ENCODE measurements at regions not wholly inside any gene's neighbourhood (a gene's known extent, or its start where the extent isn't known, plus 50 kb on each side); places are given as distances from the start of the nearest gene placed in this dataset.
A peak's percentile ranks its signal among the peaks of the same experiment; 100 is the strongest.
"Not testable (repeated sequence)": the region's sequence is repeated elsewhere in the genome, so short reads cannot be mapped to it uniquely, and the experiment has no call there.

DNA sequence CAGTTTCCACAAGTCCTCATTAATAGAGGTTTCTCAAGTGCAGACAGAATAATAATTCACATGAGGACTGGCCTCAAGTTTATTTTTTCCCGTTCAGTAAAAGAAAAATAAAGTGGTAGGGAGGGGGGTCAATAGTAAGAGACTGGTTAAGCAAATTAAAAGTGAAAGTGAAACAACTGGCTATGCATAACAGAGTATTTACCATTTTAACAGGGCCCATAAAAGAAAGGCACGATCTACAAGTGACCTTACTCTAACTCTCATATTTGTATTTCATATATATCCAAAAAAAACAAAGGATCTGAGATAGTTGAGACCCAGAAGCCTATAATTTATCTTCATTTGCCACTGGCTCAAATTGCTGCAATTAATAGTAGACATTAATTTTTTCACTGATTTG lies 686.3 kb downstream of the NTRK3 start:
- in situ Hi-C loops (cut with HindIII; ENCODE audit: low pct_unique_long_range_greater_than_20kb, low sequenced_read_pairs) = no loop called here
- no peak for DNase-seq (ENCODE audit: low read depth in 1 of 2, low spot score in 1 of 2)
- TF ChIP-seq JUND (IDR thresholded peaks at IDR 0.05; ENCODE audit: low read depth) = no peak

DNA sequence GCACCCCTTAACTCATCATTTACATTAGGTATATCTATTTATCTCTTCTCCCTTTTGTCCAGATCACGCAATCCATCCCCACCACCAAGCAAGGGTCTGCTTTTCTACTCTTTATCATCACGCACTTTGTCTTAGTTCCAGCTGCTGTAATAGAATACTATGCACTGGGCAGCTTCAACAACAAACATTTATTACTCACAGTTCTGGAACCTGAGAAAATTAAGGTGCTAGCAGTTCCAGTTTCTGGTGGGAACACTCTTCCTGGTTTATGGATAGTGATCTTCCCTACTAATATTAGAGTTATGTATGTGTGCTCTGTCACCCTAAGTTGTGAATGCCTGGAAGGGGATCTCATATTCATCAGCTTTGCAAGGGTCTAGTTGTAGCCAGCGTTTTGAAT lies 687.0 kb downstream of the NTRK3 start:
- DNase-seq (ENCODE audit: low read depth in 1 of 2, low spot score in 1 of 2) = no peak
- in situ Hi-C loops (cut with HindIII; ENCODE audit: low pct_unique_long_range_greater_than_20kb, low sequenced_read_pairs) = no loop called here
- no peak for TF ChIP-seq JUND (IDR thresholded peaks at IDR 0.05; ENCODE audit: low read depth)

DNA sequence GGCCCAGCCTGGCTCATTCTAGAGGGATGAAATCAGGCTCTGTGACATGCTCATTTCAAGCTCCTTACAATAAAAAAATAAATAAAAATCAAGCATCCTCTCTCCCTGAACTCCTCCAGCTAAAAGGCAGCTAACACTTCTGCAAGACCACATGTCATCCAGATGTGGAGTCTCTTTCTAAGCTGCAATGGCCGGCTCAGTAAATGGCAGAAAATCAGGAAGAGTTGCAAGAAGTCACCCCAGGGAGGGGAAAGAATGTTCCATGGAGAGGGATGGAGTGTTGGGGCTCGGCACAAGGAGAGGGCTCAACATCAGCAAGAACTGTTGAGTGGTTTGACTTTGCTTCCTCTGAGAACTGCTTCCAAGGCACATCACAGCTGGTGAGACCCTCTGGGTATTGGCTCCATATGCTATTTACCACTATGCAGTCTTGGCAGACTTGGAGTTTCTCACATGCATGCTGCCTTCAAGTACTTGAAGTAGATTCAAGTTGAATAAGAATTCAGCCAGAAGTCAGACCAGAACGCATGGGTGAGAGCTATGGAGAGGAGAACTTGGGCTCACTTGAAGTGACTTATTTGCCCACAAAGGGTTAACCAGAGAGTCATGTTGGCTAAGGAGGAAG lies 689.0 kb downstream of the NTRK3 start:
- TF ChIP-seq JUND (IDR thresholded peaks at IDR 0.05; ENCODE audit: low read depth) = no peak
- DNase-seq (ENCODE audit: low read depth in 1 of 2, low spot score in 1 of 2) = no peak
- in situ Hi-C loops (cut with HindIII; ENCODE audit: low pct_unique_long_range_greater_than_20kb, low sequenced_read_pairs) = no loop called here

DNA sequence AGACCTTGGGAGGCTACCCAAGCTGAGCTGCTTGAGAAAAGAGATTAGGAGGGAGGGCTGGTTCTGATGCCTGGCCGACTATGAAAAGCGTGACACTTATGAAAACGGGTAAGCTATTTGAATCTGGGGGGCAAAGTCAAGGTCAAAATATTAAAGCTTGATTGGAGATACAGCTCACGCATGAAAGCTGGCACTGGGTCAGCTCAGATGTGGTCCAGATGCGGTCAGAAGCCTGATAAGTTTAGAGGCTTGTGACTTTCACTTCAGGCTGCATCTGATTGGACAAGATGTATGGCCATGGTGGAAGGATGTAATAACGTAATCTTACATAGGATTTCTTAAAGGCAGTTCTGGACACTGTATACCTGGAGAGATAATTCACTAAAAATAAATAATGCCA lies 690.3 kb downstream of the NTRK3 start:
- TF ChIP-seq JUND (IDR thresholded peaks at IDR 0.05; ENCODE audit: low read depth) = no peak
- in situ Hi-C loops (cut with HindIII; ENCODE audit: low pct_unique_long_range_greater_than_20kb, low sequenced_read_pairs) = no loop called here
- no peak for DNase-seq (ENCODE audit: low read depth in 1 of 2, low spot score in 1 of 2)

DNA sequence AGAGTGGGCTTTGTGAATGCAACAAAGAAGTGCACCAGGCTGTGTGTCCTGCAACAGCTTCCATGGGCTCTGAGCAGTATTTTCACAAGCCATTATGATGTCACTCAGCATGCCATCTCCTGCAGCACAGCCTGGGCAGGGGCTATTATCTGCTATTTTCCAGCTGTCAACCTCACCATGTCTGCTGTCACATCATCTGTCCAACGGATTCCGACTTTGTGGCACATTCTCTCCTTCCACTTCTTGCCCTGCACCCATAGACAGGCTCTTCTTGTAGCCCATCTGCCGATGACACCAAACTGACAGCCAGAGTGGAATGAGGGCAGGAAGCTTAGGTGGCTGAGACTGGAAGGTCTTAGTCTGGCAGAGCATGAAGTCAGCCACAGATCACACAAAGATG lies 691.9 kb downstream of the NTRK3 start:
- in situ Hi-C loops (cut with HindIII; ENCODE audit: low pct_unique_long_range_greater_than_20kb, low sequenced_read_pairs) = no loop called here
- no peak for DNase-seq (ENCODE audit: low read depth in 1 of 2, low spot score in 1 of 2)
- no peak for TF ChIP-seq JUND (IDR thresholded peaks at IDR 0.05; ENCODE audit: low read depth)

DNA sequence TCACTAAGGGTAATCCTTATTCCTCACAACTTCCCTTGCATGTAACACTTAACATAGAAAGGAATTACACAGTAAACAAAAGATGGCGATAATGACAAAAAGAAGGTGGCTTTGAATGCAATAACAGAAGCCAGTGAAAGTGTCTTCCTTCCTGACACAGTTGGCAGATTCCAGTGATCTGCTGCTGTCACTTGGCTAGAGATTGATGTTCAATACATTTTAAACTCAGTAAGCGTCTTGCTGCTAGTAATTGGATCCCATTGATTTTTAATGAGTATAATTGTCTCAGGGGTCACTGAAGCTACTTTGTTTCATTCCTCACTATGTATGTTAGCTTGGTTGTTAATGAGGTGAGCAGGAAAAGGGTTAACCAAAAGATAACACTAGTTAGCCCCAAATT lies 692.7 kb downstream of the NTRK3 start:
- in situ Hi-C loops (cut with HindIII; ENCODE audit: low pct_unique_long_range_greater_than_20kb, low sequenced_read_pairs) = no loop called here
- no peak for DNase-seq (ENCODE audit: low read depth in 1 of 2, low spot score in 1 of 2)

DNA sequence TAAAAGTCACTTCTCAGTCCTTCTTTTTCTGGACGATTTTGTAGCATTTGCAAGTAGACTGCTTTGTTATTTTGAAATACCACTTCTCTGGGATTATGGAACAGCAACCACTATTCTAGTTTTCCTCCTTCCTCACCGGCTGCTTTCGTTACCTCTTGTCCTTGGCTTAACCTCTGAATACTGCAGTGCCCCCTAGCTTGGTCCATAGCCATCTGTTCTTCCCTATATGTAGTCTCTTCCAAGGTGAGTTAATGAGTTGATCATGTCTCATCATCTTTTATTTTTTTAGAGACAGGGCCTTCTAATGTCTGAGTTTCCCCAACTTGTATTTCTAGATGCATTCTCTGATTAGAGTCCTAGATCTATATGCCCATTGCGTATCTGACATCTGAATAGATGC lies 694.3 kb downstream of the NTRK3 start:
- TF ChIP-seq JUND (IDR thresholded peaks at IDR 0.05; ENCODE audit: low read depth) = no peak
- DNase-seq (ENCODE audit: low read depth in 1 of 2, low spot score in 1 of 2) = no peak
- in situ Hi-C loops (cut with HindIII; ENCODE audit: low pct_unique_long_range_greater_than_20kb, low sequenced_read_pairs) = no loop called here

More for the DNA sequence above, 692.7 kb downstream of the NTRK3 start:
- no peak for TF ChIP-seq JUND (IDR thresholded peaks at IDR 0.05; ENCODE audit: low read depth)

DNA sequence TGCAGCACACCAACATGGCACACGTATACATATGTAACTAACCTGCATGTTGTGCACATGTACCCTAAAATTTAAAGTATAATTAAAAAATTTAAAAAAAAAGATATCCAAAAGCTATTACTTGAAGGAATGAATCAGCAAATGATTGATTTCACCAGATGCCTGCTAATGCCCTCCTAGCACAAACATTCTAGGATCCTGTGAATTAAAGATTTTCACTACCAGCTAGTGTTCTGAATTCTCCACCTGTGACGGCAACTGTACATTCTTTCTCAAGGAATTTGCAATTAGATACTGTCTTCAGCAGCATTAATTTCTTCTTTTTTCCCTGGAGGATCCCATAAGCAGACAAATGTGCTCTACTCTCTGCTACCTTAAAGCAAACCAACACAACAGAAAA lies 694.9 kb downstream of the NTRK3 start:
- DNase-seq (ENCODE audit: low read depth in 1 of 2, low spot score in 1 of 2) = no peak
- in situ Hi-C loops (cut with HindIII; ENCODE audit: low pct_unique_long_range_greater_than_20kb, low sequenced_read_pairs) = no loop called here
- no peak for TF ChIP-seq JUND (IDR thresholded peaks at IDR 0.05; ENCODE audit: low read depth)

DNA sequence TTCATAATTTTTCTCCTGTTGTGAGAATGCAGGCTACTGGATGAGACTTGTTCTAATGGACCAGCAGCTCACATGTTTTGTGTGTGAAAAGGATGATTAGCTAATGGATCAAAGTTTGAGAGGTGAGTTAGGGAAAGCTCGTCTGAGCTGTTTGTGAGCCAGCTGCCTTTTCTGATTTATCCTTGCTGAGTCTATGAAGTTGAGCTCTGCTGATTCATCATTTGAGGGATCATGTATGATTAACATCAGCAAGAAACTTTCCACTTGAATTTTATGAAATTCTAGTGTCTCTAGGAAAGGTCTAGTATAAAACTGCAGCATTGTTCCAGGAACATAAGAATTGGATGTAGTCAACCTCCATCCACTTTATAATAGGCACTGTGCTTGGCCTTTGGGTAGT lies 698.7 kb downstream of the NTRK3 start:
- in situ Hi-C loops (cut with HindIII; ENCODE audit: low pct_unique_long_range_greater_than_20kb, low sequenced_read_pairs) = no loop called here
- DNase-seq (ENCODE audit: low read depth in 1 of 2, low spot score in 1 of 2) = no peak
- no peak for TF ChIP-seq JUND (IDR thresholded peaks at IDR 0.05; ENCODE audit: low read depth)

DNA sequence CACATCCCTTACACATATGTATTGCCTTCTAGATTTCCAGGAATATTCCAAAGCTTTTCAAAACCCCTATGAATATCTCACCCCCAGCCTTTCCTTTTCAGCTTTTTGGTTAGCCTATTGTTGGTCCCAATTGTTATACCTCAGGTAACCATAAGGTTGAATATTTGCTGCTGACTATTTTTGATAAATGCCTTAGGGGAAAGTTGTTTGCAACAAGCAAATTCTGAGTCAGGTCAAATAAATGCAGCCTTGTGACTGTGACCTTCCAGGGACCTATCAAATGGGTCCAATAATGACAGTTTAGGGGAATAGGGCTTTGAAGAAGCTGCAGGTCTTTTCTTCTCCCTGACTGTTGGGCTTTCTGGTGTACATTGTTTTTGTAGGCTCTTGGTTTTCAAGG lies 699.7 kb downstream of the NTRK3 start:
- no peak for TF ChIP-seq JUND (IDR thresholded peaks at IDR 0.05; ENCODE audit: low read depth)
- no peak for DNase-seq (ENCODE audit: low read depth in 1 of 2, low spot score in 1 of 2)
- in situ Hi-C loops (cut with HindIII; ENCODE audit: low pct_unique_long_range_greater_than_20kb, low sequenced_read_pairs) = no loop called here

DNA sequence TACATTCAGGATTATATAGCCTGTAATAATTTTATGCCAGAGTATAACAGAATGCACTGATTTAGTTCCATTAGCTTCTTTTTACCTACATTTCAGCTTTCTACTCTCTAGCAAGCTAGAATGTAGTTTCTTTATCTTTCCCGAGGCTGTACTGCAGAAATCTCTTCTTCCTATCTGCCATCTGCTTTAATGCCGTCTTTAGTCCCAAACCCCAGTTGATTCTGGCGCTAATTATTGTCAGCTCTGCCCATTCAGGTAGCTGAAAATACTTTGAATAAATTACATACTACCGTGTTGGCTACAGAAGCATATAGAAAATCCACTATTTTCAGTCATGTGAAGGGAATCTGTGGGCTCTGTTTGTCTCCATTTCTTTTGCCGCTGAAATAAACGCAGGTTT lies 706.7 kb downstream of the NTRK3 start:
- TF ChIP-seq JUND (IDR thresholded peaks at IDR 0.05; ENCODE audit: low read depth) = no peak
- in situ Hi-C loops (cut with HindIII; ENCODE audit: low pct_unique_long_range_greater_than_20kb, low sequenced_read_pairs) = no loop called here
- DNase-seq (ENCODE audit: low read depth in 1 of 2, low spot score in 1 of 2) = no peak

DNA sequence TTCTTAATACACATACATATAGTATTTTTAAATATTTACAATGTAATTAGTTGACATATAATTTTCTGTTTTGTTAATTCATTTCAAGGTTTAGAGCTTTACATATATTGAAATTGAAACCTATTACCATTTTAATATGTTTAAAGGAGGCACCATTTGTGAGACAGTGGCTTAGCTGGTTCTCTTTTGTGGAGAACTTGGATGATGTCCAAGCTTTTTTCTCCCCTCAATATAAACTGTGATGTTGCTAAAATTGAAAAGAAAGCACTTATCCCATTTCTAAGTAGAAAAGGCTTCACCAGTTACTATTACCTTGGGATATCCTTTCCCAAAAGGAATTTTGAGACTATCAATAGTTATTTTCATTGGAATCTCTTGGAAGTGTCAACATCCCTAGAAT lies 707.2 kb downstream of the NTRK3 start:
- no peak for DNase-seq (ENCODE audit: low read depth in 1 of 2, low spot score in 1 of 2)
- TF ChIP-seq JUND (IDR thresholded peaks at IDR 0.05; ENCODE audit: low read depth) = no peak
- in situ Hi-C loops (cut with HindIII; ENCODE audit: low pct_unique_long_range_greater_than_20kb, low sequenced_read_pairs) = no loop called here

DNA sequence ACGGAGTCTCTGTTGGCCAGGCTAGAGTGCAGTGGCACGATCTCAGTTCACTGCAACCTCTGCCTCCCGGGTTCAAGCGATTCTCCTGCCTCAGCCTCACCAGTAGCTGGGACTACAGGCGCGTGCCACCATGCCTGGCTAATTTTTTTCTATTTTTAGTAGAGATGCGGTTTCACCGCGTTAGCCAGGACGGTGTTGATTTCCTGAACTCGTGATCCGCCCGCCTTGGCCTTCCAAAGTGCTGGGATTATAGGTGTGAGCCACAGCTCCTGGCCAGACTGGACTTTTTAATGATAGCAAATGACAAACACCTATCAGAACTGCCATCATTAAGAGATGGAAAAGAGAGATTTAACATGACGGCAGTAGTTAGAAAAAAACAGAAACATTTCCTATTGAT lies 707.9 kb downstream of the NTRK3 start:
- DNase-seq (ENCODE audit: low read depth in 1 of 2, low spot score in 1 of 2); in situ Hi-C loops (cut with HindIII; ENCODE audit: low pct_unique_long_range_greater_than_20kb, low sequenced_read_pairs): not testable (repeated sequence)

DNA sequence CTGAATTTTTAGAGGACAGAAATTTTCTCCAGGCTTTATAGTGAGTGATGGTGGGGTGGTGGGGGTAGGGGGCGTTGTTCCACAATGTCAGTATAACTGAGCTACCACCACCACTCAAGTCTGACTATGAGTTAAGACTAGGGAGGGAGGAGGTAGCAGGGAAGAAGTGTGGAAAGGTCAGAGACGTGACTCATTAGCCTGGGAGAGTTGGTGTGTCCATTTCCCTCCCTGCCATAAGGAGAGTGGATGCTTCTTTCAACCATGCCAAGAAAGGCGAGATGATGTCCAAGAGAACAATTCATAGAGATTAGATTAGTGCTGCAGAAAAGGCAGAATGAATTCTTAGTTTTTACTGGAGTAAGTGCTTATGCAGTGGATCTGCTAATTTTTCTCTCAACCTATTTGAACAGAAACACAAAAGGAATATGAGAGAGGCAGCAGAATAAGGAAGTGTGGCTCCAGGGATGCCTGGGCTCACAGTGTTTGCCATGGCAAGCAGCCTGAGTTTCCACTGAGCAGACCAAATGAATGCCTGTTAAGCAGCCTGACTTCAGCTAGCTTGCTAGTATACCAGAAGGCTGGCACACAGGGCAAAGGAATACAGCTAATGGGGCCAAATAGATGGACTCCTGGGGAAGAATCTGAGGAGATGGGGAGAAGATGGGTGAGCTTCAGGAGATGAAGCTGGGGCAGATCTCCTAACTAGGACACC lies 708.9 kb downstream of the NTRK3 start:
- no peak for TF ChIP-seq JUND (IDR thresholded peaks at IDR 0.05; ENCODE audit: low read depth)
- peak in 1 of 2 experiments; percentile 10 for DNase-seq (ENCODE audit: low read depth in 1 of 2, low spot score in 1 of 2)
- in situ Hi-C loops (cut with HindIII; ENCODE audit: low pct_unique_long_range_greater_than_20kb, low sequenced_read_pairs) = no loop called here
